GM19452 (cell line): ENCODE measurements at regions not wholly inside any gene's neighbourhood (a gene's known extent, or its start where the extent isn't known, plus 50 kb on each side); places are given as distances from the start of the nearest gene placed in this dataset.

Source experiments
- ATAC-seq: cut with Tn5 transposase; IDR thresholded peaks from one replicate; pipeline ENCODE4 v1.9.1; 2021; ENCODE audit not compliant: unreplicated experiment

DNA sequence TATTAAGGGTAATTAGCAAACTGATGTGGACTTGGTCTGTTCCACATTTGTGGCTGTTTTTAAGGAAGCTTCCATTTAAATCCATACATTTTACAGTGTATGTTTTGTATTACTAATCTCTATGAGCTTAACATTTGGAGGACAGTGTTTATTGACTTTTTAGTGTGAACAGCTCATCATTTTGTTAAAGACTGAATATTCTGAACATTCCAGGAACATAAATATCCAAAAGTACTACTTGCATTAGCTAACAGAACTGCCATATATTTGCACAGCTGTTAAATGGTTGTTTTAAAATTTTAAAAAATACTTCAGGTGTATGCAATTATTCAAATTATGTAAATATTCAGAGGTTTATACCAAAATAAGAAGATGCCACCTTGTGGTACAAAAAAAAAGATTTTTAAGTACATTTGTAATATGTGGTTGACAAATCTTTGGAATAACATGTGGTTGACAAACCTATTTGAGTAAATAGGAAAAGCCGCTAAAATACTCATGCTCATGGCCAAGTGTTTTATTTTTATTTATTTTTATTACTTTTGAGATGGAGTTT, 439.7 kb upstream of the FANCL start:
- ATAC-seq = no peak

DNA sequence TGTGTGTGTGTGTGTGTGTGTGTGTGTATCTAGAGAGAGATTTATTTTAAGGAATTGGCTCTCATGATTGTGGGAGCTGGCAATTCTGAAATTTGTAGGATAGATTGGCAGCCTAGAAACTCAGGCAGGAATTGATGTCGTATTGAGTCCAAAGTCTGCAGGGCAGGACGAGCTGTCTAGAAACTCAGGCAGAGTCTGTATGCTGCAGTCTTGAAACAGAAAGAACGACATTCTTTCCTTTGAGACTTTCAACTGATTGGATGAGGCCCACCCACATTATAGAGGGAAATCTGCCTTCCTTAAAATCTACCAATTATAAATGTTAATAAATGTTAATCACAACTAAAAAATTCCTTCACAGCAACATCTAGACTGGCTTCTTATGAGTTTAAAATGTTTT, 436.6 kb upstream of the FANCL start:
- ATAC-seq = no peak

DNA sequence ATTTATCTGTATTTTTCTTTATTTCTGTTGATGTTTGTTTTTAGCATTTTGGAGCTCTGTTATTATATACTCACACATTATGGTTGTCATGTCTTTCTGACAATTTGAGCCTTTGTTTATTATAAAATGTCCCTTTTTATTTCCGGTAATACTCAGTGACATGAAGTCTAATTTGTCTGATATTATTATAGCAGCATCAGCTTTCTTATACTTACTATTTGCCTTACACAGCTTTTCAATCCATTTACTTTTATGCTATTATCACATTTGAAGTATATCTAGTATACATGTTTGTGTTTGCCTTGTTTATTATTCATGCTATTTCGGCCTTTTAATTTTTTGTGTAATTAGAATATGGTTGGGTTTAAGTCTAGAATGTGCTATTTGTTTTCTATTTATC, 430.6 kb upstream of the FANCL start:
- ATAC-seq = no peak

DNA sequence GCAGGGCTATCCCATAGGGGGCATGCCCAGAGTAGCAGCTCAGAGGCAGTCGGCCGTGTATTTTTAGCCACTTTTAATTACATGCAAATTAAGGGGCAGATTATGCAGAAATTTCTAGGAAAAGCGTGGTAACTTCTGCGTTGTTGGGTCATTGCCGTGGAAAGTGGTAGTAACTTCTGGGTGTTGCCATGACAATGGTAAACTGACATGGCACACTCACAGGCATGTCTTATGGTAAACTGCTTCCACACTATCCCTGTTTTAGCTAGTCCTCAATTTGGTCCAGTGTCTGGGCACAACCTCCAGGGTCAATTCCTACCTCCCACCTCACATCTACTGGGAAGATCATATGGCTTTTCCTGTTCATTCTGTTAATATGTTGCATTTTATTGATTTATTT, 428.9 kb upstream of the FANCL start:
- no peak for ATAC-seq

DNA sequence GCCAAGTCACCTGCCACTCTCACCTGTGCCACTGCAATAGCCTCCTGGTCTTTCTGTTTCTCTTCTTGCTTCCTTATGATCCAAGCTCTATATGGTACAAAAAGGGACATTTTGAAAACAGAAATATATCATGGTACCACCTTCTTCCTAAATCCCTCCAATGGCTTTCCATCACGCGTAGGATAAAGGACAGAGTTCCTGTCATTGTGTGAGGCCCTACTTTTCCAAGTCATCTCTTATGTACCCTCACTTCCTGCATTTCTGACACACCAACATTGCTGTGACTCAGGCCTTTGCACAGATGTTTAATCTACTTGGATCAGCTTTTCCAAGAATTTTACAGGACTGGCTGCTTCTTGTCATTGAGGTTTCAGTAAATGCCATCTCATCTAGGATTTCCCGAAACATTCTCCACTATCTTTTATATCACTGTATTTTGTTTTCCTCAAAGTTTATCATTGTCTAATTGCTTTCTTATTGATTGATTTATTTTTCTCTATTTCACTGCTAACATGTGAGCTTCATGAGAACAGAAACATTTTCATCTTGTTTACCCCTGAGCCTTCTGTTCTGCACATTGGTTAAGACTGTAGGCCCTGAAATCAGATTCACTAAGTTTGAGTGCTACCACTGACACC, 426.1 kb upstream of the FANCL start:
- ATAC-seq = no peak

DNA sequence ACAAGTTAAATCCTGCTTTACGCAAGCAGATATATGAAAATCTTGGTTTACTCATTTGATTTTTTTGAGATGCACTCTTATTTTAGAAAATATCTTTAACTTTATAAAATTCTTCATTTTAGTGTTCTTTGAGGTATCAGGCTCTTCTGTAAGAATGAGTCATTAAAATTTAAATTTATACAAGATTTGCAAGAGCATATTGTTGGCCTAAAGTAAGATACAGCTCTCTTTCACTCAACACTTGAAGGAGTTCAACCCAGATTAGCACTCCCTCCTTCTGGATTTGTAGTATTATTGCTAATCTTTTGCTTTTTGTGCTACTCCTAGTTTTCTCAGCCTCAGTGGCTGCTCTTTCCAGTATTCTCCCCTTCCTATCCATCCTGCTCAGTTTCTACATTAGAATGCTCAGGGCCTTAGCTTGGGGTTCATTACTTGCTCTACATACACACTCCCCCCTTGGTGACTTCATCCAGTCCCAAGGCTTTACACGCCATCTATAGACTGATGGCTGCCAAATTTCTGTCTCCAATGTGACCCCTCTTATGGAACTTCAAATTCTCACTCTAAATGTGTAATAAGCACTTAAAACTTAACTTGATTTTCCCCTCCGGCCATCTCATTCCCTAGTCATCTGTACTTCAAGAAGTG, 425.3 kb upstream of the FANCL start:
- ATAC-seq = no peak

DNA sequence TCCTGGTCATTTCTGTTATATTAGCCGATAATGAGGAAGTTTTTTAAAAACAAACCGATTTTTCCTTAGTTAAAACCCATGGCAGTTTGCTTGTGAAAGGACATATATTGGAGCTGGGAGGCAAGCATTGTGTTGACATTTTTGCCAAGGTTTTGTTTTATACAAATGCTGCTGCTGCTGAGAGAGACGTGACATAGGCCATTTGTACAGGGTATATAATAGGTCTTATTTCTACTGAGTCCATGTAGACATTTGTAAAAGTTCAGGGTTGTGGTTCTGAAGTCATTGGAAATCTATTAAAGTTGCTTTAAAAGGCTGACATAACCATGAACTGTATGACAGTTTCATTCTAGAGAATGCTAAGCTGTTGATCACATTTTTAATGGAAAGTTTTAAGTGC, 424.0 kb upstream of the FANCL start:
- no peak for ATAC-seq

DNA sequence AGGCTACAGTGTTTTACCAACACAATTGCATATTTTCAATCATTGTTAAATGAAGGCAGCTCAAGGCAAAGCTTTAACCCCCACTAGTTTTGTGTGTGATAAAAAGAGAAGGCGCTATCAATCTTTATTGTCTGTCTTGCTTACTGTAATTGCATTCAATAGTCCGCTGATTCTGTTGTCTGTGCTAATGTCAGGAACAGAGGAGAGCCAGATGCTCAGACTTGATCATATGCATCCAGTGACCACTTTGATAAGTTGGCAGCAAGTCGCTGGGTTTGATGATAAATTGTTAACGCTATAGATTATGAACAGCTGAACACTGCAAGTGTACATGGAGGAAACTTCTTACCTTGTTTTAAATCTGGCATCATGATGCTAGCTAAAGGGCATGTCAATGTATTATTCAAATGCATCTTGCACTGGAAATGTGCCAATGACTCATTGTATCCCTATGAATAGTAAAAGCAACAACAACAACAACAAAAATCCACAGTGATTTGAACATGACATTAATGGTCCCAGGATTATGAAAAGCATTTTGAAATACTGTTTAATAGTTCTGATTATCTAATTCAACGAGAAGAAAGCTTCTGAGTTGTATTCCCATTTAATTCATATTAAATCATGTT, 423.5 kb upstream of the FANCL start:
- ATAC-seq = no peak

DNA sequence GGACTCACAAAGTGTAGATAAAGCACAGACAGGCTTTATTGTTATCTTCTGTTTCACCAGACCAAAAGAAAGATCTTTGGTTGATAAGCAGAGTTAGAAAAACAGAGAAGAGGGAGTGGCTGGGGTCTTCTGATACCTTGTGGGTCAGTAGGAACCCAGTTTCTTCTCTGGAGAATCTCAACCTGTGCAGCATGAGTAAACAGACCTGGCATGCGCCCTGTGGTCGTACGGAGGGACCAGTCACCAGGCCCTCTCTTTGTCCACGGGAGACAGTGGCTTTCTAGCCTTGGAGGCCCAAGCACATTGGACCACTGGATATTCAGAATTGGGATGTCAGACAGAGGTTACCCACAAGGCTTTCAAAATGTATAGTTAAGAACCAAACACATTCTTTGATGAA, 418.9 kb upstream of the FANCL start:
- ATAC-seq = no peak

DNA sequence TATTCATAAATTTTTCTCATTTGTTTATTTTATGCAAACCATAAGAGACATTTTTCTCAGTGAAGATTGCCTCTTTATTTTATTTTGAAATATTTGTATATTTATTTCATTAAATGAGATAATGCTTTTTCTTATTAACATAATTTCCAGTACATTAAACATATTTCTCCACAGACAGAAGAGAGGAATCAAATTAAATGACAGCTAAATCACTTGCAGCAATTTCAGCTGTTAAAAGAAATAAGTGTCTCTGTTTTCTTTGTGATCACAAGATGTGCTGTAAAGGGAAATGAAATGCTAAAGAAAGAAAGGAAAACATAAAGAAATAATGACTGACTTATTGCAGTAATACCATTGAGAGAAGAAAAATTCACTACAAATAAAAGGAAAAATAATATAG, 414.0 kb upstream of the FANCL start:
- no peak for ATAC-seq

DNA sequence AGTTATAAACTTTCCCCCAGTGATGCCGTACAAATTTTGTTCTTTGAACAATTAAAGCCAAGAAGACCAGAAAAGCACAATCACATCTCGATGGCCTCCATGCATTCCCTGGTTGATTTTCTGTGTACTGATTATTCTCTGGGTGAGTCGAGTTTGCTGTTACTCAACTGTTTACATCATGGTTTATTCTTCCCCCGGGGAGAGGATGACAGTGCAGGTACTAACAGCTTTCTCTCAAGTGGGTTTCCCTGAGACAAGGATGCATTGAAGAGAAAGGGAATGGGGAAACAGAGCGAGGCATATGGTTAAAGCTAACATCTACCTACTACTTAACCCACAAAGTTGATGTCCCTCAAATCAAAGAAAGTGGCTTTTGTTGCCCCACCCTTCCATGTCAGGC, 410.8 kb upstream of the FANCL start:
- no peak for ATAC-seq

DNA sequence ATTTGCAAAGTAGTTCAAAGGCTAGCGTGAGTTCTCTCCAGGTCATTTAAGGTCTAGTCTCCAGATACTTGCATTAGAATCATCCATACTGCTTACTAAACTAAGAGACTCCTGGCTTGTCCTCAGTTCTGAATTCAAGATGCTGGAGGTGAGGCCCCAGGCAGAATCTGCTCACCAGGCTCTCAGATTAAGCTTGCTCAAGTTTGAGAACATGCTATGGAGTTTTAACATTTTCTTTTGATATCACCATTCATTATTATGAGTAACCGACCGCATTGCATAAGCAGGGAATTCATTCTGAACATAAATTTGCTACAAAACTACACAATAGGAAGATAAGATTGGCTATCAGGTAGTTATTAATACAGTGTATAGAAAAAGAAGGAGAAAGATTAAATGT, 409.7 kb upstream of the FANCL start:
- no peak for ATAC-seq

DNA sequence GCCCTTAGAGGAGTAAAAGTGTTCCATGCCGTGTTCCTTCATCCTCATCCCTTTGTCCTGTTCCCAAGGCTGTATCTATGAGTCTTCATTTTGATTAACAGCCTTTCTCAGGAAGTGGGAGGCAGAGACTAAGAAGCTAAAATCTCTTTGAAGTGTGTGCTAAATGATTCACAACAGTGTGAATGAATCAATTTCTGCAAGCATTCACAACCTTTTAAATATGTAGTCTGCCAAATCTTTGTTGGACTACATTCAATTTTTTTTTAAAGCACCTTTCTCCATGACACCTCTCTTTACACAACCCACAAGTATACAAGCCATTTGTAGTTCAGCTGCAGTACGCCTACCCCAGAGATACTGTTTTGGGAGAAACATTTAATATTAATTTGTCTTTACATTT, 408.6 kb upstream of the FANCL start:
- ATAC-seq = no peak

DNA sequence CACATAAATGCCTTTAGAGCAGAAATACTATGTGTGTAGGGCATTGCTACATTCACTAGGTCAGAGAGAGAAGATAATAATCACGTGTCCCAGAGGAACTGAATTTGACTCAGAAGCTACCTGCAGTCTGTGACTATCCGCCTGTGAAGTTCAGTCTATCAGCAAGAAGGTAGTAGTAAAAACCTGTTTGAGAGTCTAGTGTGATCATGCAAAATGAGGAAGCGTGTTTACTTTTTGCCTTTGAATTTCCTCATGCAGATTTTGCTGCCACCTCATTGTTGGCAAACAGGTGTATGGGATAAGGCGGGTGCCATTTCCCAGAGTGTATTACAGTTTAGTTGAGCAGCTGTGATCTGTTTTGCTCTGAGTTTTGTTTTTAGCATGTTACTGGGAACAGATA, 403.9 kb upstream of the FANCL start:
- no peak for ATAC-seq

DNA sequence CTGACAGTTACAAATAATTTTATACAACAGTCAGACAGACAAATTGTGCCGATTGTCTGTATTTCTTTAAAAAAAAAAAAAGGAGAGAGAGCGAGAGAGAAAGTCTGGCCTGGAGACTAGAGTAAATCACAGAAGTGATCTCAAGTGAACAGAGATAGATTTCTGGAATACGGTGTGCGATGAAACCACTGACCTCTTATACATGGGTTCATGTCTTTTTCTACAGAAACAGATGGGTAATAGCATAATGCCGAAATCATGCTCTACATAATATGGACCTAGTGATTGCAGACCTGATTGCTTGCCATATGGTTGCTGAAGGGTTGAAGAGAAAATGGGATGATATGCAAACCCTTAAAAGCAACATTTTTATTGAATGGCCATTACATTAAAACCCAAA, 403.3 kb upstream of the FANCL start:
- no peak for ATAC-seq

DNA sequence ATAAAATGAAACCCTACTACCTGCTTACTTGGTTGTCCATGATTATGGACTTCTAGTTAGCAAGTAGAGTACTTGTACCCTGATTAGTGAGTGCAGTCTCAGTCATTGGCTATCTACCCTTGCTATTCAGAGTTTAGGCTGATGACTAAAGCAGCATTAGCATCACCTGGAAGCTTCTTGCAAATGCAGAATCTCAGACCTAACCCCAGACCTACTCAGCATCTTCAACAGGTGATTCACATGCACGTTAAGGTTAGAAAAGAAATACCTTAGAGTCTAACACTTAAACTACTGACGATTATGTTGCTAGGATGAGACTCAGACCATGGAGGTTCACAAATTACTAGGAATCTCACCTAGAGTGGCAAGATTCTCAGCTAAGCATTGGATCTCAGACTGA, 399.9 kb upstream of the FANCL start:
- no peak for ATAC-seq

DNA sequence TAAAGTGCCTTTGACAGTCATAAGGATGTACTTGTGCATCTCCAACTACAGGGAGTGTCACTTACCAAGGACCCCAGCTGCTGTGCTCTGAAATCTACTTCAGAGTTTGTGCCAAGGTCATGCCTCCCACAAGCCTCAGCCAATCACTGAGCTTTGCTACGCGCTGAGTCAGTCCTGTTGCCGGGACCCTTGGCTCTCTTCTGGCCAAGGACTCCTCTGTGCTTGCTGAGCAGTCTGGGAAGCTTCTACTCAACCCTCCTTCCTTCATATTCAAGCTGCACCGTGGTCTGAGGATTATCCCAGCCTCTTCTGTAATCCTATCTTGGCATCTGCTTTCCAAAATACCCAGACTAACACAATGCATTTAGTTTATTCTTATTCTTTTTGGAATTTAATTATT, 398.9 kb upstream of the FANCL start:
- no peak for ATAC-seq

DNA sequence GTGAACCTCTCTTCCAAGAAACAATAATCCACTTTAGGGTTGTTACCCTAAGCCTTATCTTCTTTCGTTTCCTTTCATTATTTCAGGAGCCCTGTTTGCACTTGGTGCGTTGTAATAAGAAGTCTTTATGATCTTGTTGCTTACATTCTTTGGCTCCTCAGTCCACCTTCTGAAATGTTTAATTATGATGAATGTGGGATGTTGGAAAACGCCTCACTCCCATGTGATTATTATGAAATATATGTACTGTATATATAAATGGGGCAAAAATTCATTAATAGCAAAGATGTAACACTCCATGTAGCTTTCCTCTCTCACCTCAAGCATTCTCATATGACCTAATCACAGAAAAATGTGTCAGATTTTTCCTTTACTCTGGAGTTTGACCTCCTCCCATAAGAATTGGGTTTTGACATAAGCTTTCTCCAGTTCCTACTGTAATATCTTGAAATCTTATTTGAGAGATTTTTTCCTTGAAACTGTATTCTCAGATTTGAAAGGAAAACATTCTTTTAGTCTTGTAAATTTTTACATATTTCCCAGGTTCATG, 397.2 kb upstream of the FANCL start:
- no peak for ATAC-seq

DNA sequence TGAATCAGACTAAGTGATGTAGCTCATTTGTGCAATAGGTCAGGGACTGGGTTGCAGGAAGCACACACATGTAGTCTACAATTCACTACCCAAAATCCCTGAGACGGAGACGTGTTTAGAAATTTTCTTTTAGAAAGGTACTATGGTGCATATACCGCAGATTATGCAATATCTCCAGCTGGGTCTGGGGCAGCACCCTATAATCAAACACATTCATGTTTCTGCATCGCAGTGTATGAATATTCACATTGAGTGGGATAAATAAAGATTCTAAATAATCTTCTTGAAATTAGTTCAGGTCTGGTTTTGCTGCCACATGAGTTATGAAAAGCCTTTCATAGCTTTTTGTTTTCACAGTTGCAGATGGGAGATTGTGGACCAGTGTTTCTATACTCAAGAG, 395.7 kb upstream of the FANCL start:
- no peak for ATAC-seq

DNA sequence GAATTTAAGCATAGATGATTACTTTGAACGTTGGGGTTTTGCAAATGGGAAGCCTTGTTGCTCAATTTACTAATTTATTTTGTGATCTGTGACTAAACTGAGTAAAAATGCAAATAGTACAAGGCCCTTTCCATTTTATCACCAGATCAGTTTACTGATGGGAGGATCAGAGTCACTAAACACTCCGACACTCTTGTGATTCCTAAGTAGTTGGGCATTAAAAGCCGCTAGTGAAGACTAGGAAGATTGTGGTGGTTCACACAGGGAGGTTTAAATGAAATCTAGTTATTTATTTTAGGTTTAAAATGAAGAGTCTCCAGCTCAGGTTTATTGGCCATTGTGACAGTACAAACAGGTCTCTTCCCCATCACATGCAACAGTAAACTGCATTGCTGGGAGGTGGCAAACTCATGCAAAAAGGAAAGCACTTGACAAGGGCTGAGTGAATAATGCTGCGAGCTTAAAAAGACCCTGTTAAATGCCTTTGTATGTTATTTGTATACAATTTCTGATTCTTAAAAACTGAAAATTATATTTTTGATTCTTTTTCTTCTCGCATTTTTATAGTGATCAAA, 394.8 kb upstream of the FANCL start:
- no peak for ATAC-seq

DNA sequence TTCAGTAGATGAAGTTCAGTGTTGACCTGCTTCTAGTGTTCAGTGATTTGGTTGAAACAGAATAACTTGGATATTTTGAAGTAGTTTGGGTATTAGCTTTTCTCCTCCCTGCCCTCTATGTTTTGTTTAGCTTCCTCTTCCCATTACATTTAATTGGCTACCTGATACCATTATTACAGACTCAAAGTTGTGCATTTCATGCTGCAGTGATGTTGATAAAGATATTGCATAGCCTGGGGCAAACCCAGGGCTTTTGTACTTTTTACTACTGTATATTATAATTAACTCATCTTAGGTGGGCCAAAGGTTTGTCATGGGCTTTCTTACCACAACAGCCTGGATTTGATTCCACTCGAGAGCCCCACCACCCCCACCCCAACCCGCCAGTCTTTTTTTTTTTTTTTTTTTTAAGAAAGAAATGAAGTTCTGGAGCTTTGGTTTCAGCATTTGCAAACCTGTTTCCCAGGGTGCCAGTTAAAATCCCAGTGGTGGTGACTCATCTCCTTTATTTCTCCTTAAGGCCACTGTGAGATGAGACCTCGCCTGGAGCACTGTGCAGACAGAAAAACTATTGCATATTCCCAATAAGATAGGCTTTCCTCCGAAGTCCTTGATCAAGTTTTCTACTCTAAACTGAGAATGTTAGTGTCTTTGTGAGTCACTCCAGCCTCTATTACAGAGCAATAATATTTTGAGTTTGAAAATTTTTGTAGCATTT, 393.7 kb upstream of the FANCL start:
- no peak for ATAC-seq
